GM12892 (cell line): ENCODE measurements at regions not wholly inside any gene's neighbourhood (a gene's known extent, or its start where the extent isn't known, plus 50 kb on each side); places are given as distances from the start of the nearest gene placed in this dataset.

Experiments
- POLR2A ChIP-seq: IDR thresholded peaks from 2 replicates; pipeline ENCODE4 v1.6.1; 2011; ENCODE audit warnings: low read depth, low read length, control low read depth
- POLR2AphosphoS5 ChIP-seq: IDR thresholded peaks from 2 replicates; pipeline ENCODE4 v1.6.1; 2011; ENCODE audit warnings: low read depth, low read length, control low read depth
- TAF1 ChIP-seq: IDR thresholded peaks from 2 replicates; pipeline ENCODE4 v1.6.1; 2011; ENCODE audit warnings: low read depth, mild to moderate bottlenecking, control low read depth, low read length, borderline replicate concordance

- TF ChIP-seq TAF1 (no peak), POLR2AphosphoS5 (no peak), POLR2A (no peak)
These were observed 211.2 kb upstream of the EEA1 start for GRCh38 chr12:93140325-93140724.
